ENCODE measurements at regions not wholly inside any gene's neighbourhood (a gene's known extent, or its start where the extent isn't known, plus 50 kb on each side); places are given as distances from the start of the nearest gene placed in this dataset.

GRCh38 chr7:50956522-50957155, 173.9 kb upstream of the GRB10 start:
- peak overlapping the region; percentile 77 for H3K27ac ChIP-seq
- H2AFZ ChIP-seq = no peak overlapping the region
- no peaks in the 10 kb centered on the region for H3K79me2 ChIP-seq
- no peaks in the 10 kb centered on the region for H4K20me1 ChIP-seq (ENCODE audit: insufficient read depth, poor library complexity, severe bottlenecking)
- 90% methylated on average over 8 of the region's 8 CpGs for WGBS (ENCODE audit: low lambda C conversion rate, missing lambda C conversion rate)
- H3K4me1 ChIP-seq (ENCODE audit: insufficient read depth) = peaks cover 13% of the 10 kb centered on the region
- H3K27me3 ChIP-seq = no peaks in the 10 kb centered on the region
- no peaks in the 10 kb centered on the region for H3K9me3 ChIP-seq (ENCODE audit: low read depth)
- no peak overlapping the region for H3K4me3 ChIP-seq
- no peaks in the 10 kb centered on the region for H3K9me2 ChIP-seq (replicated peaks; ENCODE audit: insufficient read depth)
- TF ChIP-seq EZH2 (IDR thresholded peaks at IDR 0.05; ENCODE audit: borderline replicate concordance) (no peak), EZH2phosphoT487 (IDR thresholded peaks at IDR 0.05; ENCODE audit: low read depth, severe bottlenecking, unreplicated experiment) (no peak), CTCF (IDR thresholded peaks at IDR 0.05; ENCODE audit: poor library complexity) (no peak)
- no peak overlapping the region for H3K4me2 ChIP-seq
- DNase-seq (ENCODE audit: low spot score) = no peak
- no peaks in the 10 kb centered on the region for H3K36me3 ChIP-seq (replicated peaks; ENCODE audit: insufficient read depth, low read depth)

GRCh38 chr7:50954716-50955115, 172.0 kb upstream of the GRB10 start:
- H3K4me3 ChIP-seq = no peak overlapping the region
- H3K36me3 ChIP-seq (replicated peaks; ENCODE audit: insufficient read depth, low read depth) = no peaks in the 10 kb centered on the region
- 97% methylated on average over 5 of the region's 5 CpGs for WGBS (ENCODE audit: low lambda C conversion rate, missing lambda C conversion rate)
- H2AFZ ChIP-seq = no peak overlapping the region
- H3K4me1 ChIP-seq (ENCODE audit: insufficient read depth) = peaks cover 13% of the 10 kb centered on the region
- H3K9me3 ChIP-seq (ENCODE audit: low read depth) = no peaks in the 10 kb centered on the region
- no peaks in the 10 kb centered on the region for H3K9me2 ChIP-seq (replicated peaks; ENCODE audit: insufficient read depth)
- H3K27me3 ChIP-seq = no peaks in the 10 kb centered on the region
- no peak overlapping the region for H3K27ac ChIP-seq
- TF ChIP-seq CTCF (IDR thresholded peaks at IDR 0.05; ENCODE audit: poor library complexity) (no peak), EZH2 (IDR thresholded peaks at IDR 0.05; ENCODE audit: borderline replicate concordance) (no peak), EZH2phosphoT487 (IDR thresholded peaks at IDR 0.05; ENCODE audit: low read depth, severe bottlenecking, unreplicated experiment) (no peak)
- no peaks in the 10 kb centered on the region for H4K20me1 ChIP-seq (ENCODE audit: insufficient read depth, poor library complexity, severe bottlenecking)
- H3K79me2 ChIP-seq = no peaks in the 10 kb centered on the region
- no peak overlapping the region for H3K4me2 ChIP-seq
- no peak for DNase-seq (ENCODE audit: low spot score)

DNA sequence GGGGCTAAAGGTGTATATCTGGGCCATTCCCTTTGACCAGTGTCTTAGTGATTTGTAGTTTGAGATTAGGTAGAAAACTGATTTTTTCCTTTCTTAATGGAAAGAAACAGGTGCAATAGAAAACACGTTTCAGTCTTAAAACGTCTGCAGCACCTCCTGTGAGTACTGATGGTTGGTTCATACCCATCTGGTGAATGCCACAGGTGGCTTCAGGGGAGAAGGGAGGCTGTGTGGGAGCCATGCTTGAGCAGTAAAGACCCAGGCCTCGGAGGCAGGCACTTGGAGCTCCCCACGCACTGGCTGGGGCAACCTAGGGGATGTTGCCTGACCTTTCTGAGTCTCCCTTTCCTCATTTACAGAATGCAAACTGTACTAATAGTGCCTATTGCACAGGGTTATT, 171.5 kb upstream of the GRB10 start:
- Histone ChIP-seq H3K27ac (no peak overlapping the region), H3K79me2 (no peaks in the 10 kb centered on the region), H3K4me3 (no peak overlapping the region), H3K36me3 (replicated peaks; ENCODE audit: insufficient read depth, low read depth) (no peaks in the 10 kb centered on the region), H2AFZ (no peak overlapping the region), H3K27me3 (no peaks in the 10 kb centered on the region), H4K20me1 (ENCODE audit: insufficient read depth, poor library complexity, severe bottlenecking) (no peaks in the 10 kb centered on the region), H3K9me2 (replicated peaks; ENCODE audit: insufficient read depth) (no peaks in the 10 kb centered on the region), H3K4me1 (ENCODE audit: insufficient read depth) (peaks cover 13% of the 10 kb centered on the region), H3K4me2 (no peak overlapping the region), H3K9me3 (ENCODE audit: low read depth) (no peaks in the 10 kb centered on the region)
- 85% methylated on average over 4 of the region's 4 CpGs for WGBS (ENCODE audit: low lambda C conversion rate, missing lambda C conversion rate)
- TF ChIP-seq CTCF (IDR thresholded peaks at IDR 0.05; ENCODE audit: poor library complexity) (no peak), EZH2 (IDR thresholded peaks at IDR 0.05; ENCODE audit: borderline replicate concordance) (no peak), EZH2phosphoT487 (IDR thresholded peaks at IDR 0.05; ENCODE audit: low read depth, severe bottlenecking, unreplicated experiment) (no peak)
- DNase-seq (ENCODE audit: low spot score) = no peak
